ENCODE measurements at regions not wholly inside any gene's neighbourhood (a gene's known extent, or its start where the extent isn't known, plus 50 kb on each side); places are given as distances from the start of the nearest gene placed in this dataset.

DNA sequence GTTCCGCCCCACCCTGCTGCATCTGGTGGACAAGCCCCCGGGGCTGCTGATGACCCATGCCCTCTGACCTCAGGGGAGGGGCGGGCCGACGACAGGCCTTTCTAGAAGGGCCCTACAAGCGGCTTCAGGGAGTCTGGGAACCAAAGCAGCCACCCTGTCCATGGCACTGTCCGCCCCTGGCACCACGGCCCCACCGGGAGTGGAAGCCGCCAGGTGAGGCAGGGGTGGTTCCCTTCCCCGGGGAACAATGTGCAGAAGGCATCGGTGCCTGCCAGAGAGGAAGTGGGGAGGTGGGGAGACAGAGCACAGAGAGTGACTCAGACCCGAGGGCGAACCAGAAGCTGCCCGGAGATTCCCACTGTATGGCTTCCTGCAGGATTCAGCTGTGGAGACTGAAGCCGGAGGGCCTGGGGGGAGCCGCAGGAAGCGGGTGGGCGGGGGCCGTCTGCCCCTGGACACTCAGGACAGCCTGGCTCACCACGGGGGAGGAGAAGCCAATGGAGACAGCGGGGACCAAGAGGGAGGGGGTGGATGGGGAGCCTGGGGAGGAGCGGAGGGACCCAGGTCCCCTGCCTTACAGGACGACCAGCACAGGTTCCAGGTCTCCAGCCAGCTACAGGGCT, 134.0 kb downstream of the TPRA1 start:
- DNase-seq (ENCODE audit: low read depth in 1 of 2, low spot score in 1 of 2) (no peak), FAIRE-seq (no peak), ATAC-seq (no peak)
- Histone ChIP-seq H3K4me2 (no peak overlapping the region; the same call in 2 of the 3 replicates), H3K9me3 (no peaks in the 10 kb centered on the region), H3K4me3 (no peak overlapping the region), H3K4me1 (no peaks in the 10 kb centered on the region), H3K27ac (no peak overlapping the region)
- ChIA-PET CTCF (interaction anchor here (1.0 to 5.4 kb wide), 13 partner anchors 9 to 934 kb away, joined by 3 to 49 read pairs (median 6); partner anchors contain the start of gene CHST13), POLR2A (no interaction called here)
- WGBS (ENCODE audit: missing lambda C conversion rate) = 35% methylated on average over 7 of the region's 24 CpGs
- TF ChIP-seq ZNF302 (CRISPR knock-in tag; IDR thresholded peaks at IDR 0.05) = no peak
- no peak for TF ChIP-seq RAD21 (conservative IDR thresholded peaks at IDR 0.05 in 1 of 2, IDR thresholded peaks at IDR 0.05 in 1 of 2)
- no peak for TF ChIP-seq CTCF (IDR thresholded peaks at IDR 0.05)
- no peak for TF ChIP-seq HOXB13 (CRISPR knock-in tag; IDR thresholded peaks at IDR 0.05; ENCODE audit: low read depth)

DNA sequence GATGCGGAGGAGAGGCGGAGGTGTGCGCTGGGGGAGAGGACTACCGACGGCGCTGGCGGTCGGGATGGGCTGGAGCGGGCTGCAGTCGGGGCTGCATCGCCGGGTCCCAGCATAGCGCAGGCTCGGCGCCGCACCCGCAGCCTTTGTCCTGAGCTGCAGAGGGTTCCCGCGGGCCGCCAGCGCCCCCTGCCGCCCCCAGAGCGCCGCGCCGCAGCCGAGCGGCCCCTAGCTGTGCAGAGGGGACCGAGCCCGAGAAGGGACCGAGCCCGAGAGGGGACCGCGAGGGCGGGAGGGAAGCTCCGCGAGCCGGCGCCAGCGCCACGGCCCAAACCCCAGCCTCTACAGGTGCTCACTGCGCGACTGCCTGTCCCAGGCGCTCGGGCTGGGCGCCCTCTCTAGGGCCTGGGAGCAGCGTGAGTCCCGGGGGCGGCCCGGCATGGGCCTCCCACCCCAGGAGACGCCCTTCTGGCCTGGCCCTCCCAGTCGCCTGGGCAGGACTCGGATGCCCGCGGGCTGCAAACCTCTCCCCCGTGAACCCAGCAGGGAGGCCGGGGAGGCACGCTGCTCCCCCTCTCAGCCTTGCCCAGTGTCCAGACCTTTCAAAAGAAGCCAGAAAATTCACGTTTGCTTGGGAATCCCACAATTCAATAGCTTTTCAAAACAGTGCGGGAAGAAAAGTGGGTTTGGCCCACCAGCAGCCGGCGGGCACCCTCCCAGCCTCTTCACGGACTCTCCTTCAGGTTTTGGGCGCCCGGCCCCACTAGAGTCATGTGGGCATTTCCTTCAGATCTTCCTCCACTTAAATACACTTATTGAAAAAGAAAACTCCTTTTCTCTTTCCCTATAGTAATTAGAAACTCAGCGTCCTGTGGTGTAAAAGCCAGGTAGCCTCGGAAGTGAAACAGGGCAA, 134.7 kb downstream of the TPRA1 start:
- ChIA-PET CTCF (interaction anchor here (0.6 to 5.4 kb wide), 35 partner anchors 9 to 933 kb away, joined by 3 to 49 read pairs (median 4); partner anchors contain the start of genes CHST13 and PLXNA1), POLR2A (no interaction called here)
- H3K4me2 ChIP-seq = peak overlapping the region; percentile 95
- 29% methylated on average over 20 of the region's 67 CpGs for WGBS (ENCODE audit: missing lambda C conversion rate)
- no peaks in the 10 kb centered on the region for H3K4me1 ChIP-seq
- ATAC-seq (peak; percentile 93 to 99), FAIRE-seq (no peak), DNase-seq (ENCODE audit: low read depth in 1 of 2, low spot score in 1 of 2) (peak; percentile 45 to 79)
- H3K27ac ChIP-seq = peak overlapping the region; percentile 40 to 74; a peak in 4 of 6 replicates
- TF ChIP-seq RAD21 (conservative IDR thresholded peaks at IDR 0.05 in 1 of 2, IDR thresholded peaks at IDR 0.05 in 1 of 2) = peak; percentile 72 to 95
- TF ChIP-seq POLR2AphosphoS2 (conservative IDR thresholded peaks at IDR 0.05; ENCODE audit: low read length) = no peak
- TF ChIP-seq SMC3 (IDR thresholded peaks at IDR 0.05) = peak; percentile 85
- TF ChIP-seq CTCF (IDR thresholded peaks at IDR 0.05) = peak; percentile 88
- H3K9me3 ChIP-seq = no peaks in the 10 kb centered on the region
- peak overlapping the region; percentile 32; the same call in 2 of the 3 replicates for H3K4me3 ChIP-seq

DNA sequence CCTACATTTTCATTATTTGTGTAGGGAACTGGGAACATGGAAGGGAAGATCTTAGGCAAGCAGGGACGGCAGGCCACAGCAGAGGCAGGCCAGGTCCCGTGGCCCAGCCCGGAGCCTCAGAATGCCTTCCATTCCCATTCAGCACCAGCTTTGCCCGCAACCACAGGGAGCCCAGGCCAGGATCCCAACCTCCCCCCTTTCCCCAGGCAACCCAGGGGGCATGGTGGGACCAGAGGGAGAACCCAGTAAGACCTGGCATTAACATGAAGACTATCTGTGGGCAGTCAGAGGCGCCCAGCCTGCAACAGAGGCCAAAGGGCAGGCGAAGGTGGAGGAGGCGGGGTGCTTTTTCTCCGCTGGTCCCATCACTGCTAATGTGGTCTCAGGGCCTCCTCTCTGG, 135.6 kb downstream of the TPRA1 start:
- POLR2A ChIA-PET = no interaction called here
- ATAC-seq (no peak), FAIRE-seq (no peak), DNase-seq (ENCODE audit: low read depth in 1 of 2, low spot score in 1 of 2) (no peak)
- no peaks in the 10 kb centered on the region for H3K9me3 ChIP-seq
- WGBS (ENCODE audit: missing lambda C conversion rate) = 65% methylated on average over 7 of the region's 8 CpGs
- no peak overlapping the region for H3K4me3 ChIP-seq
- no peaks in the 10 kb centered on the region for H3K4me1 ChIP-seq
- H3K27ac ChIP-seq = no peak overlapping the region
- CTCF ChIA-PET = interaction anchor here (1.0 to 5.4 kb wide), 26 partner anchors 8 to 932 kb away, joined by 3 to 49 read pairs (median 6); partner anchors contain the start of gene CHST13
- peak overlapping the region; percentile 95 for H3K4me2 ChIP-seq
- TF ChIP-seq POLR2A (IDR thresholded peaks at IDR 0.05; ENCODE audit: low read length) = no peak
- TF ChIP-seq JUN (IDR thresholded peaks at IDR 0.05) = no peak
- TF ChIP-seq, protein P1, sequence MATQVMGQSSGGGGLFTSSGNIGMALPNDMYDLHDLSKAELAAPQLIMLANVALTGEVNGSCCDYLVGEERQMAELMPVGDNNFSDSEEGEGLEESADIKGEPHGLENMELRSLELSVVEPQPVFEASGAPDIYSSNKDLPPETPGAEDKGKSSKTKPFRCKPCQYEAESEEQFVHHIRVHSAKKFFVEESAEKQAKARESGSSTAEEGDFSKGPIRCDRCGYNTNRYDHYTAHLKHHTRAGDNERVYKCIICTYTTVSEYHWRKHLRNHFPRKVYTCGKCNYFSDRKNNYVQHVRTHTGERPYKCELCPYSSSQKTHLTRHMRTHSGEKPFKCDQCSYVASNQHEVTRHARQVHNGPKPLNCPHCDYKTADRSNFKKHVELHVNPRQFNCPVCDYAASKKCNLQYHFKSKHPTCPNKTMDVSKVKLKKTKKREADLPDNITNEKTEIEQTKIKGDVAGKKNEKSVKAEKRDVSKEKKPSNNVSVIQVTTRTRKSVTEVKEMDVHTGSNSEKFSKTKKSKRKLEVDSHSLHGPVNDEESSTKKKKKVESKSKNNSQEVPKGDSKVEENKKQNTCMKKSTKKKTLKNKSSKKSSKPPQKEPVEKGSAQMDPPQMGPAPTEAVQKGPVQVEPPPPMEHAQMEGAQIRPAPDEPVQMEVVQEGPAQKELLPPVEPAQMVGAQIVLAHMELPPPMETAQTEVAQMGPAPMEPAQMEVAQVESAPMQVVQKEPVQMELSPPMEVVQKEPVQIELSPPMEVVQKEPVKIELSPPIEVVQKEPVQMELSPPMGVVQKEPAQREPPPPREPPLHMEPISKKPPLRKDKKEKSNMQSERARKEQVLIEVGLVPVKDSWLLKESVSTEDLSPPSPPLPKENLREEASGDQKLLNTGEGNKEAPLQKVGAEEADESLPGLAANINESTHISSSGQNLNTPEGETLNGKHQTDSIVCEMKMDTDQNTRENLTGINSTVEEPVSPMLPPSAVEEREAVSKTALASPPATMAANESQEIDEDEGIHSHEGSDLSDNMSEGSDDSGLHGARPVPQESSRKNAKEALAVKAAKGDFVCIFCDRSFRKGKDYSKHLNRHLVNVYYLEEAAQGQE (IDR thresholded peaks at IDR 0.05) = no peak
- no peak for TF ChIP-seq HEYL (CRISPR knock-in tag; IDR thresholded peaks at IDR 0.05)
- TF ChIP-seq EHMT2 (IDR thresholded peaks at IDR 0.05; ENCODE audit: low read depth) = no peak
- no peak for TF ChIP-seq CTCF (IDR thresholded peaks at IDR 0.05)
- TF ChIP-seq TFCP2L1 (CRISPR knock-in tag; IDR thresholded peaks at IDR 0.05) = no peak
- TF ChIP-seq, protein P2, sequence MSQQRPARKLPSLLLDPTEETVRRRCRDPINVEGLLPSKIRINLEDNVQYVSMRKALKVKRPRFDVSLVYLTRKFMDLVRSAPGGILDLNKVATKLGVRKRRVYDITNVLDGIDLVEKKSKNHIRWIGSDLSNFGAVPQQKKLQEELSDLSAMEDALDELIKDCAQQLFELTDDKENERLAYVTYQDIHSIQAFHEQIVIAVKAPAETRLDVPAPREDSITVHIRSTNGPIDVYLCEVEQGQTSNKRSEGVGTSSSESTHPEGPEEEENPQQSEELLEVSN (IDR thresholded peaks at IDR 0.05; ENCODE audit: borderline replicate concordance, low read depth) = no peak
- TF ChIP-seq CBX2 (IDR thresholded peaks at IDR 0.05; ENCODE audit: borderline replicate concordance, low read depth) = no peak
- TF ChIP-seq MAFK (IDR thresholded peaks at IDR 0.05; ENCODE audit: partially characterized antibody) = no peak
- no peak for TF ChIP-seq ZSCAN20 (CRISPR knock-in tag; IDR thresholded peaks at IDR 0.05)
- no peak for TF ChIP-seq PBX3 (IDR thresholded peaks at IDR 0.05)
